Activated naive CD4-positive, alpha-beta T cell treated with anti-CD3 and anti-CD28 coated beads, Interleukin-2, amount 50 U/mL, for 72 hours (primary cell): ENCODE measurements at regions not wholly inside any gene's neighbourhood (a gene's known extent, or its start where the extent isn't known, plus 50 kb on each side); places are given as distances from the start of the nearest gene placed in this dataset.
"Not testable (repeated sequence)": the region's sequence is repeated elsewhere in the genome, so short reads cannot be mapped to it uniquely, and the experiment has no call there.

Experiments
- ATAC-seq, 2 donors: fragments of 150-1000 bp; cut with Tn5 transposase; 2 replicates each; pipeline ENCODE4 v1.10.0; 2021; ENCODE audit warnings: mild to moderate bottlenecking in 2 of 2, moderate library complexity in 2 of 2
- DNase-seq, 2 donors: peaks; one replicate each; pipeline ENCODE4 v3.0.0; 2021 to 2022; ENCODE audit warnings: low spot score in 2 of 2
- H3K27ac Mint-ChIP-seq, 2 donors: one replicate each; pipeline ENCODE4 v1.8.0; 2022; ENCODE audit warnings: mild to moderate bottlenecking in 2 of 2, mixed read lengths in 2 of 2
- H3K36me3 Mint-ChIP-seq, 2 donors: one replicate each; pipeline ENCODE4 v1.8.0; 2022; ENCODE audit warnings: mixed read lengths in 2 of 2
- H3K9me3 Mint-ChIP-seq, 2 donors: one replicate each; pipeline ENCODE4 v1.8.0; 2022; ENCODE audit warnings: mixed read lengths in 2 of 2

- Mint-ChIP-seq H3K36me3 (no peaks in the 10 kb centered on the region), H3K9me3 (peaks cover 0 to 18% of the 10 kb centered on the region in 2 donors), H3K27ac (no peak overlapping the region)
- no peak for DNase-seq
- no peak for ATAC-seq
Observed at GRCh38 chr5:99349787-99350186, 421.0 kb upstream of the CHD1 start.

GRCh38 chr5:99348597-99348996, 419.8 kb upstream of the CHD1 start:
- H3K27ac Mint-ChIP-seq, result no peak overlapping the region
- ATAC-seq, result no peak

GRCh38 chr5:99339758-99340157, 411.0 kb upstream of the CHD1 start:
- peaks cover 10 to 20% of the 10 kb centered on the region in 2 donors for H3K9me3 Mint-ChIP-seq
- ATAC-seq, H3K27ac Mint-ChIP-seq, DNase-seq, H3K36me3 Mint-ChIP-seq: not testable (repeated sequence)

More at GRCh38 chr5:99348597-99348996, 419.8 kb upstream of the CHD1 start:
- peaks cover 0 to 13% of the 10 kb centered on the region in 2 donors for H3K9me3 Mint-ChIP-seq
- no peak for DNase-seq
- H3K36me3 Mint-ChIP-seq, result no peaks in the 10 kb centered on the region

GRCh38 chr5:99334936-99335335, 406.1 kb upstream of the CHD1 start:
- ATAC-seq, result no peak

GRCh38 chr5:99331061-99331460, 402.3 kb upstream of the CHD1 start:
- no peaks in the 10 kb centered on the region for H3K36me3 Mint-ChIP-seq
- DNase-seq (no peak), ATAC-seq (no peak)
- H3K27ac Mint-ChIP-seq, result no peak overlapping the region
- H3K9me3 Mint-ChIP-seq, result peaks cover 0 to 14% of the 10 kb centered on the region in 2 donors

More at GRCh38 chr5:99334936-99335335, 406.1 kb upstream of the CHD1 start:
- no peaks in the 10 kb centered on the region for H3K36me3 Mint-ChIP-seq
- peaks cover 5 to 26% of the 10 kb centered on the region in 2 donors for H3K9me3 Mint-ChIP-seq
- no peak for DNase-seq
- no peak overlapping the region for H3K27ac Mint-ChIP-seq

GRCh38 chr5:99320436-99320835, 391.6 kb upstream of the CHD1 start:
- Mint-ChIP-seq H3K27ac (no peak overlapping the region), H3K36me3 (no peaks in the 10 kb centered on the region), H3K9me3 (peaks cover 3 to 4% of the 10 kb centered on the region in 2 donors)
- DNase-seq (no peak), ATAC-seq (no peak)

- ATAC-seq (no peak), DNase-seq (no peak)
- H3K27ac Mint-ChIP-seq, result no peak overlapping the region
- no peaks in the 10 kb centered on the region for H3K36me3 Mint-ChIP-seq
- peaks cover 3 to 4% of the 10 kb centered on the region in 2 donors for H3K9me3 Mint-ChIP-seq
Observed at GRCh38 chr5:99317136-99317535, 388.3 kb upstream of the CHD1 start.

GRCh38 chr5:99316484-99316883, 387.7 kb upstream of the CHD1 start:
- DNase-seq (no peak), ATAC-seq (no peak)
- Mint-ChIP-seq H3K36me3 (no peaks in the 10 kb centered on the region), H3K9me3 (peaks cover 3 to 4% of the 10 kb centered on the region in 2 donors), H3K27ac (no peak overlapping the region)

- peaks cover 3 to 4% of the 10 kb centered on the region in 2 donors for H3K9me3 Mint-ChIP-seq
- ATAC-seq, result no peak
- no peak for DNase-seq
- H3K27ac Mint-ChIP-seq, result no peak overlapping the region
- H3K36me3 Mint-ChIP-seq, result no peaks in the 10 kb centered on the region
Observed at GRCh38 chr5:99315413-99316183, 386.8 kb upstream of the CHD1 start.

GRCh38 chr5:99314721-99315120, 385.9 kb upstream of the CHD1 start:
- Mint-ChIP-seq H3K36me3 (no peaks in the 10 kb centered on the region), H3K9me3 (peaks cover 3 to 4% of the 10 kb centered on the region in 2 donors), H3K27ac (no peak overlapping the region)
- ATAC-seq, result no peak
- DNase-seq, result no peak

GRCh38 chr5:99308131-99308530, 379.3 kb upstream of the CHD1 start:
- ATAC-seq (no peak), DNase-seq (no peak)
- no peak overlapping the region for H3K27ac Mint-ChIP-seq
- H3K9me3 Mint-ChIP-seq, result no peaks in the 10 kb centered on the region
- no peaks in the 10 kb centered on the region for H3K36me3 Mint-ChIP-seq

GRCh38 chr5:99305045-99305580, 376.3 kb upstream of the CHD1 start:
- ATAC-seq (no peak), DNase-seq (no peak)
- Mint-ChIP-seq H3K27ac (no peak overlapping the region), H3K9me3 (peaks cover 0 to 5% of the 10 kb centered on the region in 2 donors), H3K36me3 (no peaks in the 10 kb centered on the region)

GRCh38 chr5:99285606-99286005, 356.8 kb upstream of the CHD1 start:
- ATAC-seq (no peak), DNase-seq (no peak)
- Mint-ChIP-seq H3K36me3 (no peaks in the 10 kb centered on the region), H3K9me3 (no peaks in the 10 kb centered on the region), H3K27ac (no peak overlapping the region)

- no peaks in the 10 kb centered on the region for H3K36me3 Mint-ChIP-seq
- H3K9me3 Mint-ChIP-seq, result peaks cover 5 to 6% of the 10 kb centered on the region in 2 donors
- ATAC-seq, result no peak
- no peak for DNase-seq
- no peak overlapping the region for H3K27ac Mint-ChIP-seq
Observed at GRCh38 chr5:99275128-99275527, 346.3 kb upstream of the CHD1 start.

- no peak for ATAC-seq
- Mint-ChIP-seq H3K27ac (no peak overlapping the region), H3K36me3 (no peaks in the 10 kb centered on the region), H3K9me3 (peaks cover 6 to 7% of the 10 kb centered on the region in 2 donors)
- DNase-seq, result no peak
Observed at GRCh38 chr5:99272576-99272975, 343.8 kb upstream of the CHD1 start.

- ATAC-seq (no peak), DNase-seq (no peak)
- Mint-ChIP-seq H3K9me3 (peaks cover 16 to 18% of the 10 kb centered on the region in 2 donors), H3K27ac (no peak overlapping the region), H3K36me3 (peaks cover 0 to 12% of the 10 kb centered on the region in 2 donors)
Observed at GRCh38 chr5:99258819-99259218, 330.0 kb upstream of the CHD1 start.

GRCh38 chr5:99248066-99248465, 319.3 kb upstream of the CHD1 start:
- Mint-ChIP-seq H3K36me3 (no peaks in the 10 kb centered on the region), H3K9me3 (no peaks in the 10 kb centered on the region), H3K27ac (no peak overlapping the region)
- no peak for DNase-seq
- no peak for ATAC-seq

GRCh38 chr5:99247346-99247745, 318.5 kb upstream of the CHD1 start:
- no peaks in the 10 kb centered on the region for H3K9me3 Mint-ChIP-seq
- DNase-seq (no peak), ATAC-seq (no peak)
- H3K27ac Mint-ChIP-seq, result no peak overlapping the region
- no peaks in the 10 kb centered on the region for H3K36me3 Mint-ChIP-seq
